ENCODE measurements at regions not wholly inside any gene's neighbourhood (a gene's known extent, or its start where the extent isn't known, plus 50 kb on each side); places are given as distances from the start of the nearest gene placed in this dataset.

DNA sequence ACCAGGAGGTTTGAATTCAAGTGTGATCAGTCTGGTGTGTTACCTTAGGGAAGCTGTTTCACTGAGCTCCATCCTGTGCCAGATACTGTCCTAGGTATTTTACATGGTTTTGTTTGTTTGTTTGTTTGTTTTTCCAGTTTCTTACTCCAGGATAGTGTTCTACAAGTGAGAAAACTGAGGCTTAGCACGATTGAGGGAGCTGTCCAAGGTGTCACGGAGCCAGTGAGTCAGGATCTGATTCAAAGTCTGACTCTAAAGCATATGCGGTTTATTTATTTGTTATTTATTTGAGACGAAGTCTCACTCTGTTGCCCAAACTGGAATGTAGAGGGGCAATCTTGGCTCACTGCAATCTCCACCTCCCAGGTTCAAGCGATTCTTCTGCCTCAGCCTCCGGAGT is 79.7 kb upstream of the GNG2 start:
- H3K4me3 ChIP-seq (ENCODE audit: low read depth, low read length), result no peak overlapping the region
- TF ChIP-seq, protein P1, sequence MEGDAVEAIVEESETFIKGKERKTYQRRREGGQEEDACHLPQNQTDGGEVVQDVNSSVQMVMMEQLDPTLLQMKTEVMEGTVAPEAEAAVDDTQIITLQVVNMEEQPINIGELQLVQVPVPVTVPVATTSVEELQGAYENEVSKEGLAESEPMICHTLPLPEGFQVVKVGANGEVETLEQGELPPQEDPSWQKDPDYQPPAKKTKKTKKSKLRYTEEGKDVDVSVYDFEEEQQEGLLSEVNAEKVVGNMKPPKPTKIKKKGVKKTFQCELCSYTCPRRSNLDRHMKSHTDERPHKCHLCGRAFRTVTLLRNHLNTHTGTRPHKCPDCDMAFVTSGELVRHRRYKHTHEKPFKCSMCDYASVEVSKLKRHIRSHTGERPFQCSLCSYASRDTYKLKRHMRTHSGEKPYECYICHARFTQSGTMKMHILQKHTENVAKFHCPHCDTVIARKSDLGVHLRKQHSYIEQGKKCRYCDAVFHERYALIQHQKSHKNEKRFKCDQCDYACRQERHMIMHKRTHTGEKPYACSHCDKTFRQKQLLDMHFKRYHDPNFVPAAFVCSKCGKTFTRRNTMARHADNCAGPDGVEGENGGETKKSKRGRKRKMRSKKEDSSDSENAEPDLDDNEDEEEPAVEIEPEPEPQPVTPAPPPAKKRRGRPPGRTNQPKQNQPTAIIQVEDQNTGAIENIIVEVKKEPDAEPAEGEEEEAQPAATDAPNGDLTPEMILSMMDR (conservative IDR thresholded peaks at IDR 0.05; ENCODE audit: low read depth, low read length), result no peak
- no peak for DNase-seq (ENCODE audit: low read depth)

DNA sequence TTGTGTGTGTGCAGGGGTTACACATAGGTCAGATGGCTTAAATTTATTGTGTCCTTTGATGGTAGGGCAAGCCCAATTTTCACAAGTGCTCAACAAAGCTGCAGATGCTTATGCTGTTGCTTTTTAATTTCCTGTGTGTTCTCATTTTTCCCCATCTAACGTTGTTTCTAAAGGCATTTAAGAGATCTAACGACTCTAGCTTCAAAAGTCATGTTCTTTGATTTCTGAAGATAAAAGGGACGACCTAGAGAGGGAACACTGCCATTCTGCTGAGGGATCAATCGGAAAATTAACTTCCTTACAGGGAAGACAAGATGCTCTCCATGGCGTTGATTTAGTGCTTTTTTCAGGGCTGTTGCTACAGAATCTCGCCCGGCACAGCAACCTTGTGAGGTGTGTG is 79.0 kb upstream of the GNG2 start:
- no peak for DNase-seq (ENCODE audit: low read depth)
- TF ChIP-seq, protein P1 (conservative IDR thresholded peaks at IDR 0.05; ENCODE audit: low read depth, low read length), result no peak

DNA sequence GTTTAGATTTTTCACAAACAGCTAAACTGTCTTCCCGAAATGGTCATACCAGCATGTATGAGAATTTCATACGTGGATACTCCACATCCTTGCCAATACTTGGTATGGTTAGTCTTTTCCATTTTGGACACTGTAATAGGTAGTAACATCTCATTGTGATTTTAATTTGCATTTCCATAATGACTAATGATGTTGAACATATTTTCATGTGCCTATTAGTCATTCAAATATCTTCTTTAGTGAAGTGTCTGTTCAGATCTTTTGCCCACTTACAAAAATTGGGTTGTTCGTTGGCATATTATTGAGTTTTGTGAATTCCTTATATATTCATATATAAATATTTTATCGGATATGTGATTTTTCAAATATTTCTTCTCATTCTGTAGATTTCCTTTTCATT is 78.0 kb upstream of the GNG2 start:
- no peak for DNase-seq (ENCODE audit: low read depth)
- TF ChIP-seq, protein P1 (conservative IDR thresholded peaks at IDR 0.05; ENCODE audit: low read depth, low read length), result no peak
- H3K4me3 ChIP-seq (ENCODE audit: low read depth, low read length), result no peak overlapping the region

More for the DNA sequence above, 79.0 kb upstream of the GNG2 start:
- H3K4me3 ChIP-seq (ENCODE audit: low read depth, low read length), result no peak overlapping the region

DNA sequence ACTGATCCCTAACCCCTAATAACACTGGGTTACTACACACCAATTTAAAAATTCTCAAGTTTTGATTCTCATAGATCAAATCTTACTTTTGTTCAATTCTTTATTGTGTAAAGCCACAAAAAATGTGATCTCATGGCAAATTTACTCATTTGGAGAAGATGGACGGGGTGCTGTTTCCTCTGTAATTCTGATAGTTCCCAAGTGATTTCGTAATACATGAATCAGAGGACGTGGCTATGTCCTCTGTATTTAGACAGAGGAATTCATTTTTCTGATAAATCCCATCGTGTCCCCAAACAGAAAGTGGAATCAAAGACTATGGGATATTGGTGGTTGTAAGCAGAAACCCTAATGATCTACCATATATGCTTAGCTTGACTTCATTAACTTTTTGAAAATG is 76.6 kb upstream of the GNG2 start:
- no peak overlapping the region for H3K4me3 ChIP-seq (ENCODE audit: low read depth, low read length)
- TF ChIP-seq, protein P1 (conservative IDR thresholded peaks at IDR 0.05; ENCODE audit: low read depth, low read length), result no peak
- DNase-seq (ENCODE audit: low read depth), result no peak

DNA sequence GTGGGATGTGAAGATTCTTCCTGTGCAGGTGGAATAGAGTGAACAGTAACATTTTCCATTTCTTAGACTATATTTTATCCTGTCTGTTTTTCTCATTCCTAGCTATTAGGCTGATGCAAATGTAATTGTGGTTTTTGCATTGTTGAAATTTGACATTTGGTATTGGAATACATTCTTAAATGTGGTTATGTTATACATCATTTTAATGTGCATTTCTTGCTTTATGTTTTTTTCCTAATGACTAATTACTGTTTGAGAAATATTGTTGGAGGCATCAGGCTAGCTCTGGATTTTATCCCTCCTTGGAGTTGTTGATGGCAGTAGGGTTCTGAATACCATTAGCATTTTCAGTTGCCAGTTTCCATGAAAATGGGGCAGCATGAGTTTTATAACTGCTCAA is 75.9 kb upstream of the GNG2 start:
- DNase-seq (ENCODE audit: low read depth), result no peak
- TF ChIP-seq, protein P1 (conservative IDR thresholded peaks at IDR 0.05; ENCODE audit: low read depth, low read length), result no peak
- no peak overlapping the region for H3K4me3 ChIP-seq (ENCODE audit: low read depth, low read length)

DNA sequence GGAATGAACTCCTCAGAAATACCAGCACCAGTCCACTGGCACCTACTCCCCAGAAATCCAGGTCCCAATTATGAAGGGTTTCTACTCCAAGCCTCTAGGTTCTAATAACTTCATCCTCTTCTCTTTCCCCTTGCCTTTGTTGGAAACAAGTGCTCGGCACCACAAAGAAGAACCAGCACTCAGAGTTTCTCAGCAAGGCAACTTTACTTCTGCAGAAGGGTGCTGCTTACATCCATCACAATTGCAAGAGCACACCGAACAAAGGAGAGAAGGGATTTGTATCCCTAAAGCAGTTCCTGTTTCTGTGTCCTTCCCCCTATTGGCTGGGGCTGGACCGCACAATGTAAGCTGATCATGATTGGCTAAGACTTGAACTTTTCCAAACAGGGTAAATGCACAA is 74.2 kb upstream of the GNG2 start:
- no peak overlapping the region for H3K4me3 ChIP-seq (ENCODE audit: low read depth, low read length)
- TF ChIP-seq, protein P1 (conservative IDR thresholded peaks at IDR 0.05; ENCODE audit: low read depth, low read length), result no peak
- no peak for DNase-seq (ENCODE audit: low read depth)

DNA sequence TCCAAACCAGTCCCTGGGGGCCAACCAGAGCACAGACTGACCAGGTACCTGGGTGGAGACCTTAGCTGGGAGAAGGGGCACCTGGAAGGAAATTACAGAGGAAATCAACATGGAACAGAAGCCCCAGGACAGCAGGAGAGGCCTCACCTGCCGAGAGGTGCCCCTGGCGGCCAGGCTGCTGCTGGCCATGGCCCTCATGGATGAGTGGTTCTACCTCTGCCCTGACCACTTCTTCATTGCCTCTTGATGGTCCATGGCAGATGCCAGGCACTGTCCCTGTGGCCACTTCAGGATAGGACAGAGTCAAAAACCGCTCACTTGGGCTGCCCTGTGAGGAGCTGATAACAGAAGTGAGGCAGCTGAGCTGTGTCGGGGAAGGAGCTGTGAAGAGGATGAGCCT is 73.1 kb upstream of the GNG2 start:
- H3K4me3 ChIP-seq (ENCODE audit: low read depth, low read length), result no peak overlapping the region
- TF ChIP-seq, protein P1 (conservative IDR thresholded peaks at IDR 0.05; ENCODE audit: low read depth, low read length), result no peak
- DNase-seq (ENCODE audit: low read depth), result no peak

Data from epithelial cell of proximal tubule (primary cell).